HepG2 (cell line): ENCODE measurements at regions not wholly inside any gene's neighbourhood (a gene's known extent, or its start where the extent isn't known, plus 50 kb on each side); places are given as distances from the start of the nearest gene placed in this dataset.

Experiments used
- ETV5 ChIP-seq: IDR thresholded peaks from 2 replicates; pipeline ENCODE4 v1.6.1; 2018; ENCODE audit warnings: missing biosample characterization, missing genetic modification reagents, inconsistent platforms, borderline replicate concordance
- HMG20A ChIP-seq: IDR thresholded peaks from 2 replicates; pipeline ENCODE4 v1.6.1; 2016; ENCODE audit warnings: borderline replicate concordance
- HNF4A ChIP-seq: sonication (generic); formaldehyde crosslinking; IDR thresholded peaks from 2 replicates; pipeline ENCODE4 v1.4.0; 2020; ENCODE audit warnings: missing genetic modification reagents
- HOXA5 ChIP-seq: sonication (generic); formaldehyde crosslinking; IDR thresholded peaks from 2 replicates; pipeline ENCODE4 v1.4.0; 2020; ENCODE audit warnings: missing genetic modification reagents
- MEIS2 ChIP-seq: sonication (generic); formaldehyde crosslinking; IDR thresholded peaks from 2 replicates; pipeline ENCODE4 v1.9.0; 2021; ENCODE audit warnings: mild to moderate bottlenecking, missing genetic modification reagents
- NCOA2 ChIP-seq: sonication (generic); formaldehyde crosslinking; IDR thresholded peaks from 2 replicates; pipeline ENCODE4 v1.8.0; 2022; ENCODE audit warnings: inconsistent platforms
- SALL1 ChIP-seq: sonication (generic); formaldehyde crosslinking; IDR thresholded peaks from 2 replicates; pipeline ENCODE4 v1.8.0; 2022; ENCODE audit warnings: mild to moderate bottlenecking, missing genetic modification reagents
- ZMYM3 ChIP-seq: sonication (generic); formaldehyde crosslinking; IDR thresholded peaks from 2 replicates; pipeline ENCODE4 v1.5.1; 2020; ENCODE audit warnings: mild to moderate bottlenecking, missing genetic modification reagents
- ZNF124 ChIP-seq: sonication (generic); formaldehyde crosslinking; IDR thresholded peaks from 2 replicates; pipeline ENCODE4 v1.4.0; 2020; ENCODE audit warnings: missing genetic modification reagents
- ZNF264 ChIP-seq: sonication (generic); formaldehyde crosslinking; IDR thresholded peaks from 2 replicates; pipeline ENCODE4 v1.4.0; 2020; ENCODE audit warnings: missing genetic modification reagents
- ZNF503 ChIP-seq: sonication (generic); formaldehyde crosslinking; IDR thresholded peaks from 2 replicates; pipeline ENCODE4 v1.4.0; 2020; ENCODE audit warnings: missing genetic modification reagents
- ZNF605 ChIP-seq: sonication (generic); formaldehyde crosslinking; IDR thresholded peaks from 2 replicates; pipeline ENCODE4 v1.8.0; 2022; ENCODE audit warnings: mild to moderate bottlenecking, missing genetic modification reagents
- ZNF710 ChIP-seq: sonication (generic); formaldehyde crosslinking; IDR thresholded peaks from 2 replicates; pipeline ENCODE4 v1.5.0; 2020; ENCODE audit warnings: mild to moderate bottlenecking, missing genetic modification reagents, borderline replicate concordance
- TF ChIP-seq, protein P1 (sequence below): sonication (generic); formaldehyde crosslinking; IDR thresholded peaks from 2 replicates; pipeline ENCODE4 v1.4.0; 2020; ENCODE audit warnings: missing genetic modification reagents
- TF ChIP-seq, protein P2 (sequence below): sonication (generic); formaldehyde crosslinking; IDR thresholded peaks from 2 replicates; pipeline ENCODE4 v1.8.0; 2022; ENCODE audit warnings: missing genetic modification reagents, mild to moderate bottlenecking, moderate library complexity, borderline replicate concordance

DNA sequence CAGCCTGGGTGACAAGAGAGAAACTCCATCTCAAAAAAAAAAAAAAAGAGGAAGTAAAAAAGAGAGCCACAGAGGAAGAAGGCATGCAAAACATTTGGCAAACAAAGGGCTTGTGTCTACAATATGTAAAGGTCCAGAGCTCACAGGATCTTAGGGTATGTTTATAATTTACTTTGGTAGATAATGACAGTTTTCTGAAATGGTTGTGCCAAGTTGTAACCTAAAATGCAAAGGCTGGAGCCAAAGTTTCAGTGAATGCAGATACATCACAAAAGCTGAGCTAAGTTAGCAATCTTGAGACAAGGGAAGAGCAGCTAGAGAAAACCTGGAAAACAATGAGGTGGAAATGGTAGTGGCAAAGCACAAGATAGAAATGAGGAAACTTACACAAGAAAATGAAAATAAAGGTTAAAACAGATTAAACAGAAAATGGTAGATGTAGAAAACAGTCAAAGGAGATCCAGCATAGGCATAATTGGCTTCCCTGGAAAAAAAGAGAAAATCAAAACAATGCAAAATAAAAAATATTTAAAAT, 77.5 kb upstream of the HK2 start (continued):
- TF ChIP-seq, protein P1, sequence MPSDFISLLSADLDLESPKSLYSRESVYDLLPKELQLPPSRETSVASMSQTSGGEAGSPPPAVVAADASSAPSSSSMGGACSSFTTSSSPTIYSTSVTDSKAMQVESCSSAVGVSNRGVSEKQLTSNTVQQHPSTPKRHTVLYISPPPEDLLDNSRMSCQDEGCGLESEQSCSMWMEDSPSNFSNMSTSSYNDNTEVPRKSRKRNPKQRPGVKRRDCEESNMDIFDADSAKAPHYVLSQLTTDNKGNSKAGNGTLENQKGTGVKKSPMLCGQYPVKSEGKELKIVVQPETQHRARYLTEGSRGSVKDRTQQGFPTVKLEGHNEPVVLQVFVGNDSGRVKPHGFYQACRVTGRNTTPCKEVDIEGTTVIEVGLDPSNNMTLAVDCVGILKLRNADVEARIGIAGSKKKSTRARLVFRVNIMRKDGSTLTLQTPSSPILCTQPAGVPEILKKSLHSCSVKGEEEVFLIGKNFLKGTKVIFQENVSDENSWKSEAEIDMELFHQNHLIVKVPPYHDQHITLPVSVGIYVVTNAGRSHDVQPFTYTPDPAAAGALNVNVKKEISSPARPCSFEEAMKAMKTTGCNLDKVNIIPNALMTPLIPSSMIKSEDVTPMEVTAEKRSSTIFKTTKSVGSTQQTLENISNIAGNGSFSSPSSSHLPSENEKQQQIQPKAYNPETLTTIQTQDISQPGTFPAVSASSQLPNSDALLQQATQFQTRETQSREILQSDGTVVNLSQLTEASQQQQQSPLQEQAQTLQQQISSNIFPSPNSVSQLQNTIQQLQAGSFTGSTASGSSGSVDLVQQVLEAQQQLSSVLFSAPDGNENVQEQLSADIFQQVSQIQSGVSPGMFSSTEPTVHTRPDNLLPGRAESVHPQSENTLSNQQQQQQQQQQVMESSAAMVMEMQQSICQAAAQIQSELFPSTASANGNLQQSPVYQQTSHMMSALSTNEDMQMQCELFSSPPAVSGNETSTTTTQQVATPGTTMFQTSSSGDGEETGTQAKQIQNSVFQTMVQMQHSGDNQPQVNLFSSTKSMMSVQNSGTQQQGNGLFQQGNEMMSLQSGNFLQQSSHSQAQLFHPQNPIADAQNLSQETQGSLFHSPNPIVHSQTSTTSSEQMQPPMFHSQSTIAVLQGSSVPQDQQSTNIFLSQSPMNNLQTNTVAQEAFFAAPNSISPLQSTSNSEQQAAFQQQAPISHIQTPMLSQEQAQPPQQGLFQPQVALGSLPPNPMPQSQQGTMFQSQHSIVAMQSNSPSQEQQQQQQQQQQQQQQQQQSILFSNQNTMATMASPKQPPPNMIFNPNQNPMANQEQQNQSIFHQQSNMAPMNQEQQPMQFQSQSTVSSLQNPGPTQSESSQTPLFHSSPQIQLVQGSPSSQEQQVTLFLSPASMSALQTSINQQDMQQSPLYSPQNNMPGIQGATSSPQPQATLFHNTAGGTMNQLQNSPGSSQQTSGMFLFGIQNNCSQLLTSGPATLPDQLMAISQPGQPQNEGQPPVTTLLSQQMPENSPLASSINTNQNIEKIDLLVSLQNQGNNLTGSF (CRISPR knock-in tag): no peak
- TF ChIP-seq ZNF503 (CRISPR knock-in tag) (peak; percentile 84), ZNF264 (CRISPR knock-in tag) (peak; percentile 67; the same call in 1 of the 2 replicates), ETV5 (CRISPR knock-in tag) (peak; percentile 82; the same call in 1 of the 2 replicates), ZNF124 (CRISPR knock-in tag) (peak; percentile 69; the same call in 1 of the 2 replicates), HNF4A (CRISPR knock-in tag) (peak; percentile 83), ZNF710 (peak; percentile 93; the same call in 1 of the 2 replicates), NCOA2 (CRISPR knock-in tag) (peak; percentile 77), ZNF605 (0 out of 2 replicates have a peak, but pooled peaks have one; percentile 24), ZMYM3 (CRISPR knock-in tag) (peak; percentile 29; the same call in 1 of the 2 replicates), HMG20A (CRISPR knock-in tag) (peak; percentile 62; the same call in 1 of the 2 replicates), SALL1 (CRISPR knock-in tag) (peak; percentile 42; the same call in 1 of the 2 replicates), MEIS2 (CRISPR knock-in tag) (0 out of 2 replicates have a peak, but pooled peaks have one; percentile 32), HOXA5 (CRISPR knock-in tag) (peak; percentile 69; the same call in 1 of the 2 replicates)
- TF ChIP-seq, protein P2, sequence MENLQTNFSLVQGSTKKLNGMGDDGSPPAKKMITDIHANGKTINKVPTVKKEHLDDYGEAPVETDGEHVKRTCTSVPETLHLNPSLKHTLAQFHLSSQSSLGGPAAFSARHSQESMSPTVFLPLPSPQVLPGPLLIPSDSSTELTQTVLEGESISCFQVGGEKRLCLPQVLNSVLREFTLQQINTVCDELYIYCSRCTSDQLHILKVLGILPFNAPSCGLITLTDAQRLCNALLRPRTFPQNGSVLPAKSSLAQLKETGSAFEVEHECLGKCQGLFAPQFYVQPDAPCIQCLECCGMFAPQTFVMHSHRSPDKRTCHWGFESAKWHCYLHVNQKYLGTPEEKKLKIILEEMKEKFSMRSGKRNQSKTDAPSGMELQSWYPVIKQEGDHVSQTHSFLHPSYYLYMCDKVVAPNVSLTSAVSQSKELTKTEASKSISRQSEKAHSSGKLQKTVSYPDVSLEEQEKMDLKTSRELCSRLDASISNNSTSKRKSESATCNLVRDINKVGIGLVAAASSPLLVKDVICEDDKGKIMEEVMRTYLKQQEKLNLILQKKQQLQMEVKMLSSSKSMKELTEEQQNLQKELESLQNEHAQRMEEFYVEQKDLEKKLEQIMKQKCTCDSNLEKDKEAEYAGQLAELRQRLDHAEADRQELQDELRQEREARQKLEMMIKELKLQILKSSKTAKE (CRISPR knock-in tag): 0 out of 2 replicates have a peak, but pooled peaks have one; percentile 56
